H1 (cell line): ENCODE measurements at regions not wholly inside any gene's neighbourhood (a gene's known extent, or its start where the extent isn't known, plus 50 kb on each side); places are given as distances from the start of the nearest gene placed in this dataset.

Source experiments
- CREB1 ChIP-seq: IDR thresholded peaks from 2 replicates; pipeline ENCODE4 v1.6.1; 2012; ENCODE audit warnings: inconsistent platforms
- EZH2 ChIP-seq: fragments of 200-600 bp; sonication (generic); IDR thresholded peaks from 2 replicates; pipeline ENCODE4 v1.7.1; 2012; ENCODE audit warnings: low read depth, mild to moderate bottlenecking, moderate library complexity, low read length, inconsistent platforms; ENCODE audit not compliant: severe bottlenecking
- FOSL1 ChIP-seq: IDR thresholded peaks from 2 replicates; pipeline ENCODE4 v1.6.1; 2011; ENCODE audit warnings: mild to moderate bottlenecking, low read depth, low read length, moderate library complexity; ENCODE audit not compliant: insufficient read depth
- JUN ChIP-seq: IDR thresholded peaks from 2 replicates; pipeline ENCODE4 v1.6.1; 2011; ENCODE audit warnings: low read depth, mild to moderate bottlenecking, improper control_type of control experiment, low read length
- POLR2A ChIP-seq, 2 experiments: IDR thresholded peaks; 1 replicate in 1 of 2; 2 replicates in 1 of 2; pipeline ENCODE4 v1.6.1; 2011; ENCODE audit warnings: low read depth in 2 of 2, low read length in 2 of 2, mild to moderate bottlenecking in 2 of 2; ENCODE audit errors: control extremely low read depth in 1 of 2
- RAD21 ChIP-seq, 2 experiments: IDR thresholded peaks in 1 of 2; conservative IDR thresholded peaks in 1 of 2; 2 replicates each; pipeline ENCODE4 v1.6.1; 2011; ENCODE audit warnings: low read depth in 2 of 2, low read length in 2 of 2, improper control_type of control experiment in 1 of 2, inconsistent platforms in 1 of 2, mild to moderate bottlenecking in 1 of 2, moderate library complexity in 1 of 2
- SP1 ChIP-seq: IDR thresholded peaks from 2 replicates; pipeline ENCODE4 v1.6.1; 2011; ENCODE audit warnings: low read depth, low read length
- SUZ12 ChIP-seq: fragments of 200-600 bp; sonication (generic); IDR thresholded peaks from 2 replicates; pipeline ENCODE4 v1.6.1; 2012; ENCODE audit warnings: mild to moderate bottlenecking, inconsistent platforms, low read length, moderate library complexity, mixed read lengths

GRCh38 chr21:17442165-17442564, 70.7 kb upstream of the CXADR start:
- TF ChIP-seq EZH2 (no peak), POLR2A (IDR thresholded peaks at IDR 0.05; ENCODE audit: control extremely low read depth in 1 of 2, low read depth in 2 of 2, low read length in 2 of 2) (no peak), SUZ12 (no peak), FOSL1 (no peak), SP1 (no peak), RAD21 (IDR thresholded peaks at IDR 0.05 in 1 of 2, conservative IDR thresholded peaks at IDR 0.05 in 1 of 2; ENCODE audit: low read depth in 2 of 2, low read length in 2 of 2) (no peak), JUN (no peak), CREB1 (no peak)
